H9 (cell line): ENCODE measurements at regions not wholly inside any gene's neighbourhood (a gene's known extent, or its start where the extent isn't known, plus 50 kb on each side); places are given as distances from the start of the nearest gene placed in this dataset.

Source experiments
- DNase-seq: peaks from one replicate; pipeline ENCODE4 v3.0.0-alpha.2; 2017
- H2AFZ ChIP-seq: one replicate; pipeline ENCODE4 v1.6.1; 2013; ENCODE audit warnings: mild to moderate bottlenecking, low read length, control low read depth, moderate library complexity
- H2AK5ac ChIP-seq: 2 replicates; pipeline ENCODE4 v1.6.1; 2013; ENCODE audit warnings: low read length, control low read depth, mixed read lengths; ENCODE audit not compliant: insufficient read length
- H2BK120ac ChIP-seq: one replicate; pipeline ENCODE4 v1.6.1; 2013; ENCODE audit warnings: low read depth, mild to moderate bottlenecking, low read length, control low read depth, inconsistent platforms; ENCODE audit not compliant: poor library complexity, severe bottlenecking
- H2BK12ac ChIP-seq: 2 replicates; pipeline ENCODE4 v1.6.1; 2013; ENCODE audit warnings: low read length, control low read depth, mixed read lengths, low read depth; ENCODE audit not compliant: insufficient read length
- H2BK15ac ChIP-seq: 2 replicates; pipeline ENCODE4 v1.6.1; 2013; ENCODE audit warnings: low read depth, low read length, control low read depth
- H2BK20ac ChIP-seq: one replicate; pipeline ENCODE4 v1.6.1; 2013; ENCODE audit warnings: low read depth, mild to moderate bottlenecking, low read length, control low read depth, inconsistent platforms; ENCODE audit not compliant: poor library complexity, severe bottlenecking
- H2BK5ac ChIP-seq: 2 replicates; pipeline ENCODE4 v1.6.1; 2013; ENCODE audit warnings: low read length, control low read depth, mixed read lengths; ENCODE audit not compliant: insufficient read length
- H3K14ac ChIP-seq: 2 replicates; pipeline ENCODE4 v1.6.1; 2013; ENCODE audit warnings: low read length, control low read depth; ENCODE audit not compliant: insufficient read depth
- H3K18ac ChIP-seq: 2 replicates; pipeline ENCODE4 v1.6.1; 2013; ENCODE audit warnings: low read depth, mild to moderate bottlenecking, mixed read lengths, low read length, control low read depth; ENCODE audit not compliant: insufficient read length
- H3K23ac ChIP-seq: 2 replicates; pipeline ENCODE4 v1.6.1; 2013; ENCODE audit warnings: low read length, control low read depth, mixed read lengths, low read depth; ENCODE audit not compliant: insufficient read length
- H3K23me2 ChIP-seq: 2 replicates; pipeline ENCODE4 v1.6.1; 2013; ENCODE audit warnings: low read depth, mild to moderate bottlenecking, mixed read lengths, low read length, control low read depth; ENCODE audit not compliant: insufficient read length, poor library complexity, severe bottlenecking
- H3K27ac ChIP-seq: 2 replicates; pipeline ENCODE4 v1.5.1; 2013; ENCODE audit warnings: low read length, control low read depth, mixed read lengths, low read depth; ENCODE audit not compliant: insufficient read length
- H3K27me3 ChIP-seq: 2 replicates; pipeline ENCODE4 v1.6.1; 2013; ENCODE audit warnings: low read length, control low read depth, inconsistent platforms; ENCODE audit not compliant: insufficient read depth
- H3K4ac ChIP-seq: 2 replicates; pipeline ENCODE4 v1.6.1; 2013; ENCODE audit warnings: low read depth, mild to moderate bottlenecking, control low read depth, inconsistent platforms, low read length, moderate library complexity
- H3K4me1 ChIP-seq: 2 replicates; pipeline ENCODE4 v1.6.1; 2013; ENCODE audit warnings: low read length, control low read depth, inconsistent platforms; ENCODE audit not compliant: insufficient read depth
- H3K4me2 ChIP-seq: 2 replicates; pipeline ENCODE4 v1.6.1; 2013; ENCODE audit warnings: low read length, control low read depth, mixed read lengths; ENCODE audit not compliant: insufficient read length, insufficient read depth
- H3K56ac ChIP-seq: 2 replicates; pipeline ENCODE4 v1.6.1; 2013; ENCODE audit warnings: low read depth, mild to moderate bottlenecking, mixed read lengths, low read length, control low read depth; ENCODE audit not compliant: insufficient read length
- H3K79me1 ChIP-seq: 2 replicates; pipeline ENCODE4 v1.6.1; 2013; ENCODE audit warnings: low read depth, mild to moderate bottlenecking, moderate library complexity, low read length, control low read depth, inconsistent platforms; ENCODE audit not compliant: insufficient read depth, poor library complexity, severe bottlenecking
- H3K79me2 ChIP-seq: 2 replicates; pipeline ENCODE4 v1.6.1; 2013; ENCODE audit warnings: low read length, control low read depth, inconsistent platforms; ENCODE audit not compliant: insufficient read depth
- H3K9ac ChIP-seq: 2 replicates; pipeline ENCODE4 v1.6.1; 2013; ENCODE audit warnings: low read length, control low read depth, mixed read lengths; ENCODE audit not compliant: insufficient read length; ENCODE audit errors: extremely low read depth
- H3K9me3 ChIP-seq: one replicate; pipeline ENCODE4 v1.6.1; 2013; ENCODE audit warnings: low read depth, low read length, inconsistent platforms; ENCODE audit not compliant: control insufficient read depth
- H3T11ph ChIP-seq: one replicate; pipeline ENCODE4 v1.6.1; 2013; ENCODE audit warnings: mild to moderate bottlenecking, low read length, control low read depth, inconsistent platforms
- H4K20me1 ChIP-seq: one replicate; pipeline ENCODE4 v1.6.1; 2013; ENCODE audit not compliant: control insufficient read depth, insufficient read length, insufficient read depth
- H4K5ac ChIP-seq: 2 replicates; pipeline ENCODE4 v1.6.1; 2013; ENCODE audit warnings: low read depth, mild to moderate bottlenecking, mixed read lengths, low read length, control low read depth; ENCODE audit not compliant: insufficient read length
- H4K8ac ChIP-seq: replicated peaks from 2 replicates; pipeline ENCODE4 v1.6.1; 2013; ENCODE audit warnings: low read length, control low read depth, mixed read lengths, low read depth; ENCODE audit not compliant: insufficient read length
- H4K91ac ChIP-seq: 2 replicates; pipeline ENCODE4 v1.6.1; 2013; ENCODE audit warnings: low read depth, mild to moderate bottlenecking, moderate library complexity, mixed read lengths, low read length, control low read depth; ENCODE audit not compliant: insufficient read length
- H3K27ac Mint-ChIP-seq, 3 experiments: 2 replicates in 2 of 3; 3 replicates in 1 of 3; pipeline ENCODE4 v1.8.0; 2020 to 2021; ENCODE audit warnings: mixed read lengths in 3 of 3, mild to moderate bottlenecking in 1 of 3, moderate library complexity in 1 of 3
- H3K27me3 Mint-ChIP-seq: 2 replicates; pipeline ENCODE4 v1.8.0; 2021; ENCODE audit warnings: low read depth, mild to moderate bottlenecking, moderate library complexity, mixed read lengths
- H3K36me3 Mint-ChIP-seq, 3 experiments: 2 replicates in 2 of 3; 3 replicates in 1 of 3; pipeline ENCODE4 v1.8.0; 2020 to 2021; ENCODE audit warnings: low read depth in 3 of 3, mixed read lengths in 3 of 3; ENCODE audit not compliant: insufficient read depth in 1 of 3
- H3K4me1 Mint-ChIP-seq, 2 experiments: 2 replicates each; pipeline ENCODE4 v1.8.0; 2020; ENCODE audit warnings: mixed read lengths in 2 of 2
- H3K4me3 Mint-ChIP-seq, 2 experiments: 2 replicates in 1 of 2; 3 replicates in 1 of 2; pipeline ENCODE4 v1.8.0; 2020 to 2021; ENCODE audit warnings: mild to moderate bottlenecking in 2 of 2, mixed read lengths in 2 of 2, moderate library complexity in 1 of 2
- H3K9me3 Mint-ChIP-seq, 2 experiments: 2 replicates in 1 of 2; 3 replicates in 1 of 2; pipeline ENCODE4 v1.8.0; 2020; ENCODE audit warnings: mild to moderate bottlenecking in 2 of 2, mixed read lengths in 2 of 2, moderate library complexity in 1 of 2
- WGBS: extraction: QIAGEN DNeasy Blood & Tissue Kit; methylation state at CpG from one replicate; pipeline ENCODE4 v1.1.7; 2013; ENCODE audit warnings: missing lambda C conversion rate, low lambda C conversion rate, mixed read lengths; ENCODE audit not compliant: insufficient read length; ENCODE audit errors: extremely low coverage; 5-methylcytosine and 5-hydroxymethylcytosine counted together
- TF ChIP-seq, protein P1 (sequence below): fragments of 200-600 bp; sonication (generic); conservative IDR thresholded peaks from 3 replicates; pipeline ENCODE4 v1.8.0; 2021; ENCODE audit warnings: antibody characterized with exemption, mild to moderate bottlenecking

DNA sequence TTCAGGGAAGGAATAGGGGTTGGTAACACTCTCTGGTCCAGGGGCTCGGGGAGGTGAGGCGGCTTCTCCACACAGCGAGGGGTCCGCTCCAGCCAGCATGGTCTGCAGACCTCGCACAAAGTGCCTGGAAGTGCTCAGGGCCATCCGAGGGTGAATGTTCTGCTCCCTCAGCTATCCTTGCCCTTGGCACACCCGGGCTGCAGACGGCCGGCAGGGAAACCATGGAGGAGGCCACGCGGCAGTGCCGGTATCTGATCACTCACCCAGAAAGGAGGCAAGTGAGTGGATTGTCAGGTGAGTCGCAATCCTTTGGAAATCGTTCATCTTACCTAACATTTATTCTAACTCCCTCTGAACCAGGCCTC is 62.0 kb downstream of the DLL1 start:
- Histone ChIP-seq H3K23me2 (no peaks in the 10 kb centered on the region), H2BK120ac (no peak overlapping the region), H3K56ac (no peak overlapping the region), H3K4me2 (no peak overlapping the region), H2BK12ac (no peak overlapping the region), H3K27me3 (no peaks in the 10 kb centered on the region), H3K9ac (no peak overlapping the region), H3K9me3 (no peaks in the 10 kb centered on the region), H3K27ac (no peak overlapping the region), H2BK5ac (no peak overlapping the region), H4K5ac (no peak overlapping the region), H3K4me1 (no peaks in the 10 kb centered on the region), H3K18ac (no peak overlapping the region), H2BK15ac (no peak overlapping the region), H2BK20ac (no peak overlapping the region), H3T11ph (no peak overlapping the region), H3K14ac (no peak overlapping the region), H2AFZ (no peak overlapping the region), H3K79me2 (no peaks in the 10 kb centered on the region), H3K4ac (no peak overlapping the region), H2AK5ac (no peak overlapping the region), H4K20me1 (no peaks in the 10 kb centered on the region), H3K23ac (no peak overlapping the region), H4K8ac (no peak overlapping the region), H3K79me1 (no peaks in the 10 kb centered on the region), H4K91ac (no peak overlapping the region)
- Mint-ChIP-seq H3K4me1 (peaks cover 21 to 24% of the 10 kb centered on the region in 2 experiments), H3K36me3 (no peaks in the 10 kb centered on the region), H3K4me3 (no peak overlapping the region), H3K9me3 (no peaks in the 10 kb centered on the region; a peak in 1 of 5 replicates), H3K27me3 (peaks cover 11% of the 10 kb centered on the region), H3K27ac (no peak overlapping the region; a peak in 1 of 7 replicates)
- no CpG with 5 or more reads among the region's 14 CpGs for WGBS
- TF ChIP-seq, protein P1, sequence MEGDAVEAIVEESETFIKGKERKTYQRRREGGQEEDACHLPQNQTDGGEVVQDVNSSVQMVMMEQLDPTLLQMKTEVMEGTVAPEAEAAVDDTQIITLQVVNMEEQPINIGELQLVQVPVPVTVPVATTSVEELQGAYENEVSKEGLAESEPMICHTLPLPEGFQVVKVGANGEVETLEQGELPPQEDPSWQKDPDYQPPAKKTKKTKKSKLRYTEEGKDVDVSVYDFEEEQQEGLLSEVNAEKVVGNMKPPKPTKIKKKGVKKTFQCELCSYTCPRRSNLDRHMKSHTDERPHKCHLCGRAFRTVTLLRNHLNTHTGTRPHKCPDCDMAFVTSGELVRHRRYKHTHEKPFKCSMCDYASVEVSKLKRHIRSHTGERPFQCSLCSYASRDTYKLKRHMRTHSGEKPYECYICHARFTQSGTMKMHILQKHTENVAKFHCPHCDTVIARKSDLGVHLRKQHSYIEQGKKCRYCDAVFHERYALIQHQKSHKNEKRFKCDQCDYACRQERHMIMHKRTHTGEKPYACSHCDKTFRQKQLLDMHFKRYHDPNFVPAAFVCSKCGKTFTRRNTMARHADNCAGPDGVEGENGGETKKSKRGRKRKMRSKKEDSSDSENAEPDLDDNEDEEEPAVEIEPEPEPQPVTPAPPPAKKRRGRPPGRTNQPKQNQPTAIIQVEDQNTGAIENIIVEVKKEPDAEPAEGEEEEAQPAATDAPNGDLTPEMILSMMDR: no peak
- no peak for DNase-seq
